GM20431 (cell line): ENCODE measurements at regions not wholly inside any gene's neighbourhood (a gene's known extent, or its start where the extent isn't known, plus 50 kb on each side); places are given as distances from the start of the nearest gene placed in this dataset.

Source experiments
- in situ Hi-C: fragments of 300-500 bp; cut with MseI, MboI; formaldehyde crosslinking; loops from one replicate; pipeline ENCODE4 v1.15.0; 2020; ENCODE audit warnings: low sequenced_read_pairs; ENCODE audit not compliant: unreplicated experiment

- in situ Hi-C loops: no loop called here
These were observed 67.5 kb downstream of the TMX1 start for GRCh38 chr14:51307551-51307950.

GRCh38 chr14:51308866-51309265, 68.8 kb downstream of the TMX1 start:
- in situ Hi-C loops: no loop called here

GRCh38 chr14:51310505-51310944, 70.5 kb downstream of the TMX1 start:
- in situ Hi-C loops: no loop called here

GRCh38 chr14:51314321-51315015, 74.4 kb downstream of the TMX1 start:
- in situ Hi-C loops: no loop called here

- in situ Hi-C loops: no loop called here
These were observed 77.3 kb downstream of the TMX1 start for GRCh38 chr14:51317373-51317772.

- in situ Hi-C loops: no loop called here
These were observed 79.0 kb downstream of the TMX1 start for GRCh38 chr14:51318813-51319597.

- in situ Hi-C loops: no loop called here
These were observed 81.0 kb downstream of the TMX1 start for GRCh38 chr14:51321036-51321435.

GRCh38 chr14:51323492-51323891, 83.4 kb downstream of the TMX1 start:
- in situ Hi-C loops: no loop called here

- in situ Hi-C loops: no loop called here
These were observed 87.3 kb downstream of the TMX1 start for GRCh38 chr14:51327376-51327775.

- in situ Hi-C loops: no loop called here
These were observed 88.2 kb downstream of the TMX1 start for GRCh38 chr14:51328064-51328771.

GRCh38 chr14:51328772-51329353, 88.8 kb downstream of the TMX1 start:
- in situ Hi-C loops: no loop called here

GRCh38 chr14:51331486-51332367, 91.7 kb downstream of the TMX1 start:
- in situ Hi-C loops: no loop called here

GRCh38 chr14:51333299-51333698, 93.3 kb downstream of the TMX1 start:
- in situ Hi-C loops: no loop called here

GRCh38 chr14:51333901-51334521, 94.0 kb downstream of the TMX1 start:
- in situ Hi-C loops: no loop called here

- in situ Hi-C loops: no loop called here
These were observed 94.5 kb downstream of the TMX1 start for GRCh38 chr14:51334566-51334965.

GRCh38 chr14:51335531-51335930, 95.5 kb downstream of the TMX1 start:
- in situ Hi-C loops: no loop called here

- in situ Hi-C loops: no loop called here
These were observed 96.1 kb downstream of the TMX1 start for GRCh38 chr14:51335961-51336723.

- in situ Hi-C loops: no loop called here
These were observed 96.7 kb downstream of the TMX1 start for GRCh38 chr14:51336734-51337133.
